22Rv1 (cell line): ENCODE measurements at regions not wholly inside any gene's neighbourhood (a gene's known extent, or its start where the extent isn't known, plus 50 kb on each side); places are given as distances from the start of the nearest gene placed in this dataset.

Experiments
- ZFX ChIP-seq: fragments of 450-650 bp; IDR thresholded peaks from 2 replicates; pipeline ENCODE4 v1.6.1; 2017; ENCODE audit warnings: antibody characterized with exemption, borderline replicate concordance
- TF ChIP-seq, protein P1 (sequence below): fragments of 450-650 bp; IDR thresholded peaks from 2 replicates; pipeline ENCODE4 v1.5.1; 2017; ENCODE audit warnings: mild to moderate bottlenecking

DNA sequence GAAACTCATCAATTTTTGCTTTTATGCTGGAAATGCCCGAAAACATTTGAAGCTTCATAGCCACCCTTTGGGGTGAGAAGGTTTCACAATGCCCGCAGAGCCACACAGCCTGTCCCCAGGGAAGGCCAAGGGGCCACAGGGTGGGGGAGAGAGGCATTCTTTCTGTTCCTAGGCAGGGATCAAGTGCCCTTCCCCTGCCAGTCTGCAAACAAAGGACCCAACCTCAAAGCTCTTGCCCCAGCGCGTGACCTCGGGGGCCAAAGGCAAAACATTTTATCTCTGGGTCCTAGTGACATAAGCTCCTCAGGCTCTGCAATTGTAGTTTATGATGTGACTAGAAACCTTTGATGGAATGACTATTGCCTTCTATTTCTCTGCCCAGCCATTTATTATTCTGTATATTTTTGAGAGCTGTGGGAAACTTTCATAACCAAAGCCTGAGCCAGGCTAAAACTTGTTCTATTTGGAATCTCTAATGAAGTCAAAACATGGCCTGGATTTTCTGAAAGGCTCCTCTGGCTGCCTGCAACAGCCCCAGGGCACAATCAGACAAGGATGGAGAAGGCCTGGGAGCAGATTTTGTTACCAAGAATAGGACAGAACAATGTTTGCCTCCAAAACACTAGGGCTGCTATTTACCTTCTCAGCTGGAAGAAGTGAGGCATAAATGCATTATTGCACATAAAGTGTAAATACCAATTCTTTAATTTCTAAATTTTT, 137.2 kb upstream of the KCTD1 start:
- TF ChIP-seq, protein P1, sequence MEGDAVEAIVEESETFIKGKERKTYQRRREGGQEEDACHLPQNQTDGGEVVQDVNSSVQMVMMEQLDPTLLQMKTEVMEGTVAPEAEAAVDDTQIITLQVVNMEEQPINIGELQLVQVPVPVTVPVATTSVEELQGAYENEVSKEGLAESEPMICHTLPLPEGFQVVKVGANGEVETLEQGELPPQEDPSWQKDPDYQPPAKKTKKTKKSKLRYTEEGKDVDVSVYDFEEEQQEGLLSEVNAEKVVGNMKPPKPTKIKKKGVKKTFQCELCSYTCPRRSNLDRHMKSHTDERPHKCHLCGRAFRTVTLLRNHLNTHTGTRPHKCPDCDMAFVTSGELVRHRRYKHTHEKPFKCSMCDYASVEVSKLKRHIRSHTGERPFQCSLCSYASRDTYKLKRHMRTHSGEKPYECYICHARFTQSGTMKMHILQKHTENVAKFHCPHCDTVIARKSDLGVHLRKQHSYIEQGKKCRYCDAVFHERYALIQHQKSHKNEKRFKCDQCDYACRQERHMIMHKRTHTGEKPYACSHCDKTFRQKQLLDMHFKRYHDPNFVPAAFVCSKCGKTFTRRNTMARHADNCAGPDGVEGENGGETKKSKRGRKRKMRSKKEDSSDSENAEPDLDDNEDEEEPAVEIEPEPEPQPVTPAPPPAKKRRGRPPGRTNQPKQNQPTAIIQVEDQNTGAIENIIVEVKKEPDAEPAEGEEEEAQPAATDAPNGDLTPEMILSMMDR: no peak
- TF ChIP-seq ZFX: no peak
